ENCODE measurements at regions not wholly inside any gene's neighbourhood (a gene's known extent, or its start where the extent isn't known, plus 50 kb on each side); places are given as distances from the start of the nearest gene placed in this dataset.

DNA sequence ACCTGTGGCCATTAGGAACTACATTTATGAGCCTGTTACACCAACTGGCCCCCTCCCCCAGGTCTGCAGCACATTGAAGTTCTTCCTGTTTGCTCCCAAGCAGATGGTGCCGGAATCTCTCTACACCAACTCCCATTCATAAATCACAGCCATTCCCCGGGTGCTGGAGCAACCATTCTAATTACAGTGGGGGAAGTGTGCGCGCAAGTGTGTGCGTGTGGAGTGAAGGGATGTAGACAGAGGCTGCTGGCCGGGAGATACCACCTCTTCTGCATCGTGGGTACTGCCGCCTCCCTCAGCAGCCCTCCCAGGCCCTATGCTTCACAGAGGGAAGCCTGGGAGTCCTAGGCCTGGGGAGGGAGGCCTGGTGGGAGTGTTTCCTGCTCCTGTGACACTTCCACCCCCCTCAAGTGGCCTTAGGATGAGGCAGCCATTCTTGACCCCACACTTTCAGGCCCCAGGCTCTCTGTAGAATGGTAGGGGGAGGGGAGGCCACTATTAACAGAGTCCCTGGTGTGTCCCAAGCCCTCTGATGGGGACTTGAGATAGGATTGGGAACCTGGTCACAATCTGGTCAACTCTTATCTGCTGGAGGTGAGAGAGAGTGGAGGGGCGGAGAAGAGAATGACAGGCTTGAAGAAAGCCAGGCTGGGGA is 69.1 kb downstream of the MAGEF1 start:
- no peak for TF ChIP-seq CTCF (IDR thresholded peaks at IDR 0.05)
- no peak for TF ChIP-seq POLR2A (IDR thresholded peaks at IDR 0.05)
